HCT116 (cell line): ENCODE measurements at regions not wholly inside any gene's neighbourhood (a gene's known extent, or its start where the extent isn't known, plus 50 kb on each side); places are given as distances from the start of the nearest gene placed in this dataset.

Source experiments
- CTCF ChIP-seq, 3 experiments: fragments of 200-600 bp in 1 of 3; sonication (generic) in 1 of 3; IDR thresholded peaks in 2 of 3; conservative IDR thresholded peaks in 1 of 3; 2 replicates each; pipeline ENCODE4 v1.5.1; 2012 to 2017; ENCODE audit warnings: low read depth in 2 of 3, low read length in 2 of 3, antibody characterized with exemption in 1 of 3, borderline replicate concordance in 1 of 3, control low read depth in 1 of 3, mild to moderate bottlenecking in 1 of 3, mixed read lengths in 1 of 3, mixed run types in 1 of 3, moderate library complexity in 1 of 3; ENCODE audit not compliant: insufficient read depth in 1 of 3
- POLR2A ChIP-seq: IDR thresholded peaks from 2 replicates; pipeline ENCODE4 v1.7.0; 2011; ENCODE audit warnings: borderline replicate concordance; ENCODE audit not compliant: insufficient read depth, insufficient read length; ENCODE audit errors: extremely low read depth
- POLR2AphosphoS5 ChIP-seq: IDR thresholded peaks from 2 replicates; pipeline ENCODE4 v1.6.1; 2011; ENCODE audit warnings: mild to moderate bottlenecking, low read depth, low read length, moderate library complexity
- RAD21 ChIP-seq: IDR thresholded peaks from 2 replicates; pipeline ENCODE4 v1.6.1; 2012; ENCODE audit warnings: low read depth, mild to moderate bottlenecking
- SIN3A ChIP-seq: IDR thresholded peaks from 2 replicates; pipeline ENCODE4 v1.6.1; 2012; ENCODE audit warnings: low read depth

GRCh38 chr7:79534128-79534527, 80.7 kb upstream of the MAGI2 start:
- TF ChIP-seq POLR2AphosphoS5 (no peak), CTCF (IDR thresholded peaks at IDR 0.05 in 2 of 3, conservative IDR thresholded peaks at IDR 0.05 in 1 of 3; ENCODE audit: borderline replicate concordance in 1 of 3, insufficient read depth in 1 of 3, low read depth in 2 of 3, low read length in 2 of 3) (no peak), SIN3A (no peak), POLR2A (no peak), RAD21 (no peak)
